HG03460 (cell line): ENCODE measurements at regions not wholly inside any gene's neighbourhood (a gene's known extent, or its start where the extent isn't known, plus 50 kb on each side); places are given as distances from the start of the nearest gene placed in this dataset.

Source experiments
- ATAC-seq: cut with Tn5 transposase; IDR thresholded peaks from one replicate; pipeline ENCODE4 v1.9.1; 2021; ENCODE audit not compliant: unreplicated experiment

DNA sequence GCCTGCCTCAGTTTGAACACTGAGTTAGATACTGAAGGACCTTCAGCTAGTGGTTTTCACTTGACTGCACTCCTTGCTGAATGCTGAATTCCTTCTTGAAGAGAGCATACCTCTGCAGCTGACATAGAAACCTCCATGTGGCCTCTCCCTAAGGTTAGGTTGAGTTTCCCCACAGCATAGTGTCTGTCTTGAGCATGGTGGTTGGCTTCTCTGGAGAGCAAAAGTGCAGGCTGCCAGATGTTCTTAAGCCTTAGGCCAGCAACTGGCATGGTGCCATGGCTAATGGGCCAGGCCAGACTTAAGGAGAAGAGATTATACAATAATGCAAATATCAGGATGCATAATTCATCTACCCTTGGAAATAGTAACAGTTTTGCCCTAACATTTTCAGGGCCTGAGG lies 545.6 kb upstream of the ZNF385D start:
- ATAC-seq: no peak

DNA sequence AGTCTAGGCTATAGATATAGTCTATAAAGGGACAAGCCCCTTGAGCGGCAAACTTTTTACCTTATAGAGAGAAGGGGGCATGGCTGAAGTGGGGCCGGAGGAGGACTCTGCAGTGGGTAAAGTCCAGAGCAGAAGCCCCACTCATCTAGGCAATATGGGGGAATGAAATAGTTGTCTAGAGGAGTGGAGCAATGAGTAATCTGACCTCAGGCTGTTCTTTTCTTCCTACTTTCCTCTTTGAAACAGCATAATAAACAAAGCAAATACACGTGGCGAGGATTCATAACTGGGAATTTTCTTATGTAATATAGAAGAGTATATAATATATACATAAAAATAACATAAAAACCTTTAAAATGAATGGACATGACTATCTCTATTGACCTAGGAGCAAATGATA lies 546.4 kb upstream of the ZNF385D start:
- no peak for ATAC-seq

DNA sequence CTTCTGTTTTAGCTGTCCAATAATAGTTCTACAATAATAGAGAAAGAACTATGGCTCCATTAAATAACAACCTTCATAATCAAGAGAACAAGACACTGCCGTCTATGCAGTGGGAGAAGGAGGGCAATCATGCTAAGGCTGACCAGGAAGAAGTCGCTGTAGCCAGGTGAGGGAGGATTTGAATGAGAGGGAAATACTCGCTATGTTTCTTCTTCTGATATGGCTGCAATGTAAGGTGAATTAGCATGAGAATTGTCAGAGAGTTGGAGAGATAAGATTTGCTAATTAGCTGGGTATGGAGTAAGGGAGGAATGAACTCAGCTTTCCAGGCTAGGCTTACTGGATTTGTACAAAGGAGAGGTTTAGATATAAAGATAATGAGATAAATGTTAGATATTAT lies 555.4 kb upstream of the ZNF385D start:
- no peak for ATAC-seq

DNA sequence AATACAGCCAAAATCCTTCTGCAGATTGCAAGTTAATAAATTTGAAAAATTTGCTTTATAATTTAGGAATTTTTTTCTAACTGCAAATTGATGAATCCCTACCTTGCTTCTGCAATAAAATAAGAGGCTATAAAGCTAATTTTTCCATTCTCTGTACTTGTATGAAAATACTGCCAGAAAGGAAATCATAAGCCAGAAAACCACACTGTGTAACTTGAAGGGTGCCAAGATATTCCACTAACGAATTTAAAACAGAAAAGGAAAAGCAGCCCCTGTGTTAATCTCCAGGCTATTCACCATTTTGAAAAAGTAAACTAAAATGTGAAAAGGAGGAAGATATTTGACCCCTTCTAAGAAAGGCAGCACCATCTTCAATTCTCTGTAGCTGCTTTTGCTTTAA lies 557.9 kb upstream of the ZNF385D start:
- ATAC-seq: no peak

DNA sequence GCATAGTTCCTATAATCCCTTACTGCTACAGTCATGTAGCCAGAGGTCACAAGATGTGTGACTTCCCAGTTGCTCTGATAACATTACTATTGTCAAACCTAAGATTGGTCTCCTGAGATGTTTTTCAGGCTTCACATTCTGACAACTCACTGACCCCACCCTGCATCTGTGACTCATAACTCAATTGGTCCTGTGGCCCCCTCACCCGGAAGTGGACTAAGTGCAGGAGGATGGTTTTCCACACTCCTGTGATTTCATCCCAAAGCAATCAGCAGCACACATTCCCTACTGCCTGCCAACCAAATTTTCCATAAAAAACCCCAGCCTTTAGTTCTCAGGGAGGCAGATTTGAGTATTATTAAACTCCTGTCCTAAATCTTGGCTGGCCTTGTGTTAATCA lies 564.9 kb upstream of the ZNF385D start:
- no peak for ATAC-seq

DNA sequence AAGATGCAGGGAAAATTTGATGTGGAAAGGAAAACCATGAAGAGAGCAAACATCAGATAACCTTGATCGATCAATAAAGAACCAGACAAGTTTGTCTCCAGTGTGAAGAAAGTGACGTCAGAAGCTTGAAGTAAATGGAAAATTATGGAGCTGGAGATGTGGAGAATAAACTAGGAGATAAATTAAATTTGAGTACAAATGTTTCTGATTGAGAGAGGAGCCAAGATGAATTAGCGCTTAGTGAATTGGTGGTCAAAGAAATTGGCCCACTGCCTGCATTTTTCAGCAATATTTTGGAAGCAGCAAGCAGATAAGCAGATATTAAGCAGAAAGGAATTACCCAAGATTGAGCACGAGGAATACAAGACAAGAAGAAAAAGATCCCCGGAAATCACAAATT lies 567.3 kb upstream of the ZNF385D start:
- ATAC-seq: no peak

DNA sequence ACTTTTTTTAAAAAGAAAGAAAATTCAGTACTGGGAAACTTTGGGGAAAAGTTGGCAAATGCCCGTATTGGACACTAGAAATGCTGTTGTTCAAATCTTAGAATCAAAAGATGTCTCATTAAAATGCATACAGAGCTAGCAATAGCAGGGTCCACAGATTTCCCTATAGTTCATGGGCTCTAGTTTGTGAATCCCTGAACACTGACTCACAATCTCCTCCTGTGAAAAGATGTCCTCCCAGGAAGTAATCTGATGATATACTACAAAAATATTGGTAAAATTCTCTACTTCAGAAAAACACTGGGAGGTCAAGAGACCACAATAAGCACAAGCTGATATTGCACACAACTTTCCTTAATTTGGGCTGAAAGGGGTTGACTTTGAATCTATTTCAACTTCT lies 568.4 kb upstream of the ZNF385D start:
- ATAC-seq: no peak

DNA sequence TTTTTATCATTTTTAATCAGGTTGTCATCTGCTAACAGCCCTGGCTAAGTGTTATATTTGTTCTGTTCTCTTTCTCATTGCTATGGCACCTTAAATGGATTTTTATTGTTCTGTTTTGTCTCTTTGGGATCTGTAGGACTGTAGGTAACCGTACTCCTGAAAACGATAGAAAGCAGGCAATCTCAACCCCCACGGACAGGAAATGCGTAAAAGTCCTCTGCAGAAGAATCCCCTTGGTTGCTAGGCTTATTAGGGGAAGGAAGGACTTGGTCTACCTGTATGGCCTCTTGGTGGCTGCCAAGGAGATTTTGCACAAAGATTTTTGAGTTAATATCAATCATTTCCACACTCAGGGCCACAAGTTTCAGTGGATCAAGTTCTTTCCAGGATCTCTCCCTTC lies 571.9 kb upstream of the ZNF385D start:
- no peak for ATAC-seq

DNA sequence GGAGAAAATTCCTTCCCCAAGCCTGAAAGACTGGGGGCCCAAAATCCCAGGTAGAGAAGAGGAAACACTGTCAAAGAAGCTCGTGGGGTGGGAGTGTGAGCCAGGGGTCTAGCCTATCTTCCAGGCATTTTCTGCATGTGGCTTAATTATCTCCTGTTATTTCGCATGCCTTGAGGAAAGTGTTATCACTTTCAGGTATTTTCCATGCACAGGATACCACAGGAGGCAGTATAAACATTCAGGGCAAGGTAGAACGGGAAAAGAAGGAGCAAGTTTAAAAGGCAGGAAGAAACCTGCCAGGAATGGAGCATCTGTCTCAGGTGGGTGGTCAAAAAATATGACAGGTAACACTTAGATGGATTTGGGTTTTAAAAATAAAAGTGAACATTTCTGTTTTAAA lies 575.3 kb upstream of the ZNF385D start:
- no peak for ATAC-seq

DNA sequence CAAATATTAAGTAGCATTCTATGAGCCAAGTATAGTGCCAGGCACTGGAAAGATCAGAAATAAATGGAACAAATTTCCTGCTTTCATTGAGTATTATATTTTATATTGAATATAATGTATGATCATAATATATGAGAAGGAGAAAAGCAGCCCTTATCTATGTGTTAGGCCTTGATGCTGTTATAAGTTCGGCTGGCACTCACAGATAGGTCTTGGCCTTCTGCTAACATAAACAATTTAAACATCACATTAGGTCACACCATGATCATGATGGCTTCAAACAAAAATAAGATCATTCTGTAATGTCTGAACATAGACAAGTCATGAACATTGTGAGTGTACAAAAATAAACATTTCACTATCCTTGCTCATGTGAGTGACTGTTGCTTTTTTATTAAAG lies 584.0 kb upstream of the ZNF385D start:
- ATAC-seq: no peak

DNA sequence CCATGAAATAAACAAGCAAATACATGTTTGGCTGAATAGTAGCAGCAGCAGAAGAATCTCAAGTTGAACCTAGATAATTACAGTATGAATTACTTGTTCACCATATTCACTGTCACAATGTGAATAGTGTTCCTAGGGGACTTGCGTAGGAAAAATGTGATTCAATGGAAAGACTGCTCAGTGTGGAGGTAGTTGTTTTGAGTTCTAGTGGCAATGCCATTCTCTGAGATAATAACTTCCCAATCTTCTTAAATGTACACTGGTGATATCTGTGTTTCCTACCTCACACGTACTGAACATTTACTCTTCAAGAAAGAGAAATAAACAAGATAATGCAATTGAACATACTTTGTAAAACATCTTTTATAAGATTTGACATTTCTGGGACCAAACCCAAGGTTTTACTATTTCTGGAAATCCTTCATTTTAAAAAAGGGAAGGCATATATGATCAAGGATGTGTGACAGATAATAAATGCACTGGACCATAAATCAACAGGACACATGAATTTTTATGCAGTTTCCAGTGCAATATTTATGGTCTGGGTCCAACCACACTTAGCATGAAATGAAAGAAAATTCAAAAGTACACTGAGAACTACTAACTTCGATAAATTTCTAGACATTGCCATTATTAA lies 598.3 kb upstream of the ZNF385D start:
- no peak for ATAC-seq

DNA sequence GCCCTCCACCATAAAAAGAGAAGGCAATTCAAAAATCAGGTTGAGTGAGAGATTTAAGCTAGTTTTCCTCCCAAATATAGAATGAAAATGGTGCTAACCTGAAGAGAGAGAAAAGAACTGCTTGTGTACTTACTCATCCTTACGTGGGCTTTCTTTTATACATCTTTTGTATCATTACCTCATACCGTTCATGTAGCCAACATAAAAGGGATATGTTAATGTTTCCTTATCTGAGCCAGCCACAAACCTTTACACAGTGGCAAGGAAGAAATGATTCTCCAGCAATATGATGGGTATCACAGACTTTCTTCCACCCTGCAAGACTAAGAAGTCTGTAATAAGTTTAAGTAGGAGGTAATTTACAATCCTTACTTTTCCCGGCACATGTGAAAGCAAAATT lies 600.8 kb upstream of the ZNF385D start:
- no peak for ATAC-seq

DNA sequence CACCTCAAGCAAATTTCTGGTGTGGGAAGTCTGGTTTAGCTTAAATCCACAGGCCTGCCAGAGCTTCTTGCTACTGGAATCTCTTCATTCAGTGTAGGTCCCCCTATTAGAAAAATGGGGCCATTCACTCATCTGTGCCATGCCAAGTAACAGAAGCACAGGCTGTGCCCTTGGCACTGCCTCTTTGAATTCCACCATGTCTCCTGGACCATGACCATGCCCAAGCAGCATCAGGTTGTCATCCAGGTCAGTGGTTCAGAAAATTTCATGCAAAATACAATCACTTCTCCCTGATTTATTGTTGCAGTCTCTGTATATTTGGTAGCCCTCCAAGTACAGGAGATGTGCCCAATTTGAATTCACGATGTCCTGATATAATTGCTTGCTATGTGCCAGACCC lies 602.1 kb upstream of the ZNF385D start:
- no peak for ATAC-seq

DNA sequence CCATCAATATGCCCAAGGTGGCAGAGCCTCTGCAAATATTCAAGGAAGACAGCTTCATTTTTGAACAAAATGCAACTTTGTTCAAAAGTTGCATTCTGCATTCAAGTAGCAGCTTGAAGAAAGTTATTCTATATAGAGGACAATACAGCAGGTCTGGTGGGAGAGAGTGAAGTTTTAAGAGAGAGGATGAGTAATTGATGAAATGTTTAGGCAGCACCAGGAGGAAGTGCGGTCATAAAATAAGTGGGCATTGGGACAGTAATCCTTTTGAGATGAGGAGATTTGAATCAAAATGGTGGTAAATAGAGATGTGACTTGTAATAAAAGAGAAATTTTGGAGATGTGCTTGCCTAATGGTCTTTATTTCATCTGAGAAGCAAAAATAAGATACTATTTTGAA lies 607.3 kb upstream of the ZNF385D start:
- ATAC-seq: no peak

DNA sequence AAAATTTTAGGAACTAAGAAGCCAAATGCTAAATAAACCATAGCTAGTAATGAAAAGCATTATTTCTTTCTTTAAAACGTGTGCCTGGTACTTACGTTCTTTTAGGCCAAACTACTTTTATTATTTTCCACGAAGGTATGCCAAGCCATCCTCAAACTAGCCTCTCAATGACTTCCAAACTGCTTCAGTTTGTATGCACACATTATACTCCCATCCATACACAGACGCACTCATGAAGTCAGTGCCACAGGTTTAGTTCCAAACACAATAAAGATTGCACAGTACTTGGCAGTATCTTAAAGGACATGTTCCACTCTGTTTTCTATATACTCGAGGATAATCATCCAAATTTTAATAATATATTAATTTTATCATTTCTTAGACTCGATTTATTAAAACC lies 609.2 kb upstream of the ZNF385D start:
- no peak for ATAC-seq

DNA sequence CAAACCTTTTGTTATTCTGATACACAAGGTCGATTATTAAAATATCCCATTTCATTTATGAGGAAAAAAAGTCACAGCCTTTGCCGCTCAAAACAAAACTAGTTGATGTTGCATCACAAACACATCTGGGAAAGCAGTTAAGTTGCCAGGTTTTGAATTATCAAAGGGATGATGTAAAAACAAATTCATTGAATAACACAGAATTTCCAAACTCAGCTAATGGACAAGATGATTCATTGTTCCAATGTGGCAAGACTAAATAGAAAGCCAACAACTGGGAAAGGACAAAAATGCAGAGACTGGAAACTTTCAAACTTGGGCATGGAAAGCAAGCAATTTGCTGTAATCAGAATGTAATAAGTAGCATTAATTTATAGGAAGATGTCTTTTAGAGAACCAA lies 610.0 kb upstream of the ZNF385D start:
- no peak for ATAC-seq

DNA sequence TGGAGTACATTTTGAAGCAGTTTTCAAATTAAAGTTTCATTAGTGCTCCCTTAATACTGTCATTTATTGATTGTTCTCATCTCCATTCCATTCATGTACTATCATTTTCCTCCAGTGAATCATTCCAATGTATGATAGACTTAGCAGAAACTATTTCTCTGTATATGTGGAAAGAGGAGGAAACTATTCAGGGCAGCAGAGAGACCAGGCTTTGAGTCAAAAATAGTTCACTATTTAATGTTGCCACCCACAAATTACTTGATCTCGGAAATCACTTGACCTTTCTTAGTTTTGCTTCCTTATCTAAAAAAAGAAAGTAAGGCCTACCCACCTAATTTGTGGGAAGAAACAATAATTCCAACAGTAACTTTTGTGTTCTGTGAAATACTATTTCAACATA lies 610.5 kb upstream of the ZNF385D start:
- no peak for ATAC-seq

DNA sequence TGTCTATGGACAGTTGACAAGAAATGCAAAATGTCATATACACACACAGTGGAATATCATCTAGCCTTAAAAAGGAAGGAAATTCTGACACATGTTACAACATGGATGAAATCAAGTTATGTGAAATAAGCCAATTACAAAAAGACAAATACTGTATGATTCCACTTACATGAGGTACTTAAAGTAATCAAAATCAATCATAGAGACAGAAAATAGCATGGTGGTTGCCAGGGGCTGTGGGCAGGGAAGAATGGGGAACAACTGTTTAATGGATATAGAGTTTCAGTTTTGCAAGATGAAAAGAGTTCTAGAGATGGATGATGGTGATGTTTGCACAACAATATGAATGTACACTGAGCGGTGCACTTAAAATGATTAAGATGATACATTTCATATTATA lies 613.8 kb upstream of the ZNF385D start:
- ATAC-seq: no peak

DNA sequence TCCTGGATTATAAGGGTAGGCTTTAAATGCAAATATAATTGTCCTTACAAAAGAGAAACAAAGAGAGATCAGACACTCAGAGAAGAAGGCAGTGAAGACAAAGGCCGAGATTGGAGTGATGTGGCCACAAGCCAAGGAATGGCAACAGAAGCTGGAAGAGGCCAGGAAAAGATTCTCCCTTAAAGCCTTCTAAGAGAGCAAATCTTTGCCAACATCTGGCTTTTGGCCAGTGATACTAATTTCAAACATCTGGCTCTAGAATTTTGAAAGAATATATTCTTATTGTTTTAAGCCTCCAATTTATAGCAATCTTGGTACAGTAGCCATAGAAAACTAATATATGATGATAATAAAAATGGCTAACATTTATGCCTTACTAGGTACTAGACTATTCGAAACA lies 615.8 kb upstream of the ZNF385D start:
- no peak for ATAC-seq

DNA sequence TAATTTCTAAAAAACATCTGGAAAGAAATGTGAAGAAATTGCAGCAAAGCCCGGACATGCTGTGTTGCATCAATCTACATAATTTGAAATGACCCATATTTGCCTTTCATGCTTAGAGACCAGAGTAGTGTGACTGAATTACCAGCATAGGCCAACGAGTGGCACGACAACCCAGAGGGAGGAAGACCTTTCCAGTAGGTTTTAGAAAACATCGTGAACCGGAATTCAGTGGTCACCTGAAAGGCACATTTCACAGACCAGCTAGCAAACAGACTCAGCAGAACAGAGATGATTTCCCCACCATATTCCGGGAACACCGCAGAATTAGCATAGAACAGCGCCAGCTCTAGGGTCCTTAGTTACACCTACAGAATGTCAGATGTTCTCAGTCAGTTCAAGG lies 620.0 kb upstream of the ZNF385D start:
- no peak for ATAC-seq

DNA sequence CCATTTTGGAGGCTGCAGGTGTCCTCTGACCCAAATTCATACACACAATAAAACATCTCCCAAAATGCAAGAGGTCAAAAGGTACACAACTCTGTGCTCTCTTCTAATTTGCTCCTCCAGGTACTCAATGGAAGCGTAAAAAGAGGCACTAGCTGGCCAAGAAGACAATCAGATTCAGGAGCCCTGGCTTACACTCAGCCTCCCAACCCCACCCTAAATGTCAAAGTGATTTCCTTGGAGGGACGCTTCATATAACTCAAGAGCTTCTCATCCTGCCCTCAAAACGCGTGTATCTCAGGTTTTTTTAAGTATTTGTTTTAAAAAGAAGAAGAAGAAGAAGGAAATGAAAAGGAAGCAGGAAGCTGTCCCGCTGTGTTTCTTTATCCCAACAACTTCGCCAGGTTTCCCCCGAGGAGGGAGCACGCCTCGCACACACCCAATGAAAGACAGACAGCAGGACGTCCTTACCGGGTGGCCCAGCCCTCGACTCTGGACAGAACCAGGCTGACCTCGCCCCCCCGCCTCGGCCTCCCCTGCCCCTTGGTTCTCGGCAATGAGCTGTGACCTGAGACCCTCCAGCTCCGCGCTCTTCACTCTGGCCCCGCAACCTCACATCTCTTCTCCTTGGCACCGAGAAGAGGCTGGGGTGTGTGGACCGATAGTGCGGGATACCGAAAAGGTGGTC lies 620.7 kb upstream of the ZNF385D start:
- no peak for ATAC-seq

DNA sequence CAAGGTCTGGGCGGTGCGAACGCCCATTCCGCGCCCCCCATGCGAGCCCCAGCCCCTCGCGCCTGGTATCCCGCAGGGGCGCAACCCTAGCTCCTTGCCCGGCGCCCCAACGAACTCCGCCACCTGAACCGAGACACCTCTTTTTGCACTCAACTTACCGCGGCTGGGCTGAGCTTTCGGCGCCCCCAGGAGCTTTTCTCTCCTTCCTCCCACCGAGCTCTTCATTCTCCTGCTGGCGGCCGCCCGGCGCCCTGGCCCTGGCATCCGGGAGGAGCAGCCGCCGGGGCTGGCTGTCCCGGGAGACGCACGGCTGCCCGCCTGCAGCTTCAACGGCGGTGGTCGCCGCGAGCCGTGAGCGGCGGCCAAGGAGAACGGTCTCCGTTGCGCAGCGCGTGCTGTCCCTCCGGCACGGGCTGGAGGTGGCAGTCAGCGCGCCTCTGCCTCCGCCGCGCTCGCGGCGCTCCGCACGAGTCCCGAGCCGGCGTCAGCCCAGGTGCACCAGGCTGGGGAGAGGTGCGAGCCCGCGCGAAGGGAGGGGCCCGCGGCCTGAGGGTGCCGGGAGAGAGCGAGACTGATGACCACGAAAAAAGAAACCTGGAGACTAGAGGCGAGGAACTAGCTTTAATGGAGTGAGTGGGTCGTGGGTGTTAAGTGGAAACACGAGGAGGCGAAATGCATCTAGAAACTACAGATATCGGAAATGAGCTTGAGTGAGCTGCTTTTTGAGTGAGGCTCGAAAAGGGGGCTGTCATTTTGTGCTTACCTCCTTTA lies 621.5 kb upstream of the ZNF385D start:
- ATAC-seq: no peak
